ENCODE measurements at regions not wholly inside any gene's neighbourhood (a gene's known extent, or its start where the extent isn't known, plus 50 kb on each side); places are given as distances from the start of the nearest gene placed in this dataset.

- POLR2A ChIA-PET = no interaction called here
- H3K4me3 Mint-ChIP-seq = no peak overlapping the region
- ATAC-seq (no peak), DNase-seq (ENCODE audit: low spot score) (no peak)
- CTCF ChIA-PET = no interaction called here
- no peaks in the 10 kb centered on the region for H3K27me3 Mint-ChIP-seq (ENCODE audit: low read depth)
- no peaks in the 10 kb centered on the region for H3K9me3 Mint-ChIP-seq
- TF ChIP-seq, protein P1, sequence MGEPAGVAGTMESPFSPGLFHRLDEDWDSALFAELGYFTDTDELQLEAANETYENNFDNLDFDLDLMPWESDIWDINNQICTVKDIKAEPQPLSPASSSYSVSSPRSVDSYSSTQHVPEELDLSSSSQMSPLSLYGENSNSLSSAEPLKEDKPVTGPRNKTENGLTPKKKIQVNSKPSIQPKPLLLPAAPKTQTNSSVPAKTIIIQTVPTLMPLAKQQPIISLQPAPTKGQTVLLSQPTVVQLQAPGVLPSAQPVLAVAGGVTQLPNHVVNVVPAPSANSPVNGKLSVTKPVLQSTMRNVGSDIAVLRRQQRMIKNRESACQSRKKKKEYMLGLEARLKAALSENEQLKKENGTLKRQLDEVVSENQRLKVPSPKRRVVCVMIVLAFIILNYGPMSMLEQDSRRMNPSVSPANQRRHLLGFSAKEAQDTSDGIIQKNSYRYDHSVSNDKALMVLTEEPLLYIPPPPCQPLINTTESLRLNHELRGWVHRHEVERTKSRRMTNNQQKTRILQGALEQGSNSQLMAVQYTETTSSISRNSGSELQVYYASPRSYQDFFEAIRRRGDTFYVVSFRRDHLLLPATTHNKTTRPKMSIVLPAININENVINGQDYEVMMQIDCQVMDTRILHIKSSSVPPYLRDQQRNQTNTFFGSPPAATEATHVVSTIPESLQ (CRISPR knock-in tag; IDR thresholded peaks at IDR 0.05) = no peak
- H3K36me3 Mint-ChIP-seq = no peaks in the 10 kb centered on the region
- 0 out of 2 replicates have a peak, but pooled peaks cover 2% of the 10 kb centered on the region for H3K4me1 Mint-ChIP-seq
- H3K27ac Mint-ChIP-seq = no peak overlapping the region
Measured at GRCh38 chr21:27260728-27261127, 293.8 kb upstream of the ADAMTS5 start.

- Mint-ChIP-seq H3K9me3 (no peaks in the 10 kb centered on the region), H3K27ac (no peak overlapping the region), H3K4me1 (0 out of 2 replicates have a peak, but pooled peaks cover 2% of the 10 kb centered on the region), H3K36me3 (no peaks in the 10 kb centered on the region), H3K27me3 (ENCODE audit: low read depth) (no peaks in the 10 kb centered on the region), H3K4me3 (no peak overlapping the region)
- DNase-seq (ENCODE audit: low spot score) = no peak
- ChIA-PET CTCF (no interaction called here), POLR2A (no interaction called here)
- no peak for ATAC-seq
- no peak for TF ChIP-seq IRF2 (CRISPR knock-in tag; IDR thresholded peaks at IDR 0.05; ENCODE audit: borderline replicate concordance, low read depth)
- no peak for TF ChIP-seq MYBL2 (CRISPR knock-in tag; IDR thresholded peaks at IDR 0.05)
- TF ChIP-seq ZNF232 (CRISPR knock-in tag; IDR thresholded peaks at IDR 0.05) = no peak
- no peak for TF ChIP-seq TCF7 (CRISPR knock-in tag; IDR thresholded peaks at IDR 0.05; ENCODE audit: low read depth)
Measured at GRCh38 chr21:27258742-27259448, 292.0 kb upstream of the ADAMTS5 start.

DNA sequence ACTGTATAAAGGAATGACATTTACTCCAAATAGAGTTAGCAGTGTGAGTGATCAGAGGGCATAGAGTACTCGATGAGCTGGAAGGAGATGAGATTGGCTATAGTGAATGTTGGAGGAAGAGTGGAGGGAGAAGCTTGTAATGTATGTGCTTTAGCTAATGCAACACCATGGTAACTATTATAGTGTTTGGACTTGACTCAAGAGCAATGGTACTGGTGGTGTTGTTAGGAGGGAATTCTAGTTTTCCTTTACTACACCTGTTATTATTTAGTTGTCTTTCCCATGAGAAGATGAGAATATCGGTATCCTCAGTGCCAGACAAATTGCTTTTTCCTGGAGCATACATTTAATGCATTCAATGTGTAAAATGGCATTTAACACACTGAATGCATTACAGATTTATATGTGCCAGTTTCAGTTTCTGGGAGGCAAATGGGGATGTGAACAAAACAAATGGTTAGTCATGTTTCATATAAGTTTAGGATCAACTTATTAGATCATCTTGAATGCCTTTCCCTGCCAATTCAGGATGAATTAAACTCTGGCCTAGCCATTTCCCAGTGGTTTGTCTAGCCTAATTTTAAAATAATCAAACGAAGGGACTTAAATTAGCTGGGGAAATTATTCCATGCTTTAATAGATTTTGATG is 291.1 kb upstream of the ADAMTS5 start:
- TF ChIP-seq GTF2I (CRISPR knock-in tag; conservative IDR thresholded peaks at IDR 0.05) (no peak), ATF1 (CRISPR knock-in tag; IDR thresholded peaks at IDR 0.05) (no peak)
- POLR2A ChIA-PET = no interaction called here
- ATAC-seq (no peak), DNase-seq (ENCODE audit: low spot score) (no peak)
- no peaks in the 10 kb centered on the region for H3K36me3 Mint-ChIP-seq
- H3K27ac Mint-ChIP-seq = no peak overlapping the region
- H3K4me3 Mint-ChIP-seq = no peak overlapping the region
- H3K9me3 Mint-ChIP-seq = no peaks in the 10 kb centered on the region
- 0 out of 2 replicates have a peak, but pooled peaks cover 2% of the 10 kb centered on the region for H3K4me1 Mint-ChIP-seq
- CTCF ChIA-PET = no interaction called here
- H3K27me3 Mint-ChIP-seq (ENCODE audit: low read depth) = no peaks in the 10 kb centered on the region

DNA sequence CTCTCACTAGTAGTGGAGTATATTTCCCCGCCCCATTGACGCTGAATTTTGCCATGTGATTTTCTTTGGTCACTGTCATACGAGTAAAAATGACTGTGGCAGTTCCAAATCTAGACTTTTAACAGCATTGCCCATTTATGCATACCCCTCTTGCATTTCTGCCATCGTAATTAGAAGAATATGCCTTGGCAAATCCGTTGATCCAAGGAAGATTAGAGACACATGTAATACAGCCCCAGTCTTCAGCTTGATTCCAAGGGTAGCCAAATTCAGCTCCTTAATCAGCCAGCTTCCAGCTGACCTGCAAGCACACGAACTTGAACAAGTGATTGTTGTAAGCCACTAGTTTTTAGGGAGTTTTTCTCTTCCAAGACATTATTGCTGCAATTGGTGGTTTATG is 290.3 kb upstream of the ADAMTS5 start:
- ChIA-PET POLR2A (no interaction called here), CTCF (no interaction called here)
- TF ChIP-seq, protein P2, sequence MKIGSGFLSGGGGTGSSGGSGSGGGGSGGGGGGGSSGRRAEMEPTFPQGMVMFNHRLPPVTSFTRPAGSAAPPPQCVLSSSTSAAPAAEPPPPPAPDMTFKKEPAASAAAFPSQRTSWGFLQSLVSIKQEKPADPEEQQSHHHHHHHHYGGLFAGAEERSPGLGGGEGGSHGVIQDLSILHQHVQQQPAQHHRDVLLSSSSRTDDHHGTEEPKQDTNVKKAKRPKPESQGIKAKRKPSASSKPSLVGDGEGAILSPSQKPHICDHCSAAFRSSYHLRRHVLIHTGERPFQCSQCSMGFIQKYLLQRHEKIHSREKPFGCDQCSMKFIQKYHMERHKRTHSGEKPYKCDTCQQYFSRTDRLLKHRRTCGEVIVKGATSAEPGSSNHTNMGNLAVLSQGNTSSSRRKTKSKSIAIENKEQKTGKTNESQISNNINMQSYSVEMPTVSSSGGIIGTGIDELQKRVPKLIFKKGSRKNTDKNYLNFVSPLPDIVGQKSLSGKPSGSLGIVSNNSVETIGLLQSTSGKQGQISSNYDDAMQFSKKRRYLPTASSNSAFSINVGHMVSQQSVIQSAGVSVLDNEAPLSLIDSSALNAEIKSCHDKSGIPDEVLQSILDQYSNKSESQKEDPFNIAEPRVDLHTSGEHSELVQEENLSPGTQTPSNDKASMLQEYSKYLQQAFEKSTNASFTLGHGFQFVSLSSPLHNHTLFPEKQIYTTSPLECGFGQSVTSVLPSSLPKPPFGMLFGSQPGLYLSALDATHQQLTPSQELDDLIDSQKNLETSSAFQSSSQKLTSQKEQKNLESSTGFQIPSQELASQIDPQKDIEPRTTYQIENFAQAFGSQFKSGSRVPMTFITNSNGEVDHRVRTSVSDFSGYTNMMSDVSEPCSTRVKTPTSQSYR (CRISPR knock-in tag; IDR thresholded peaks at IDR 0.05) = no peak
- TF ChIP-seq E2F5 (CRISPR knock-in tag; IDR thresholded peaks at IDR 0.05) (no peak), GABPB1 (CRISPR knock-in tag; IDR thresholded peaks at IDR 0.05) (no peak), NR1H2 (CRISPR knock-in tag; IDR thresholded peaks at IDR 0.05) (no peak)
- H3K36me3 Mint-ChIP-seq = no peaks in the 10 kb centered on the region
- no peak for DNase-seq (ENCODE audit: low spot score)
- no peak overlapping the region for H3K4me3 Mint-ChIP-seq
- H3K9me3 Mint-ChIP-seq = no peaks in the 10 kb centered on the region
- no peaks in the 10 kb centered on the region for H3K27me3 Mint-ChIP-seq (ENCODE audit: low read depth)
- no peak for ATAC-seq
- H3K4me1 Mint-ChIP-seq = 0 out of 2 replicates have a peak, but pooled peaks cover 2% of the 10 kb centered on the region
- H3K27ac Mint-ChIP-seq = no peak overlapping the region
